ENCODE measurements at regions not wholly inside any gene's neighbourhood (a gene's known extent, or its start where the extent isn't known, plus 50 kb on each side); places are given as distances from the start of the nearest gene placed in this dataset.
"Not testable (repeated sequence)": the region's sequence is repeated elsewhere in the genome, so short reads cannot be mapped to it uniquely, and the experiment has no call there.

DNA sequence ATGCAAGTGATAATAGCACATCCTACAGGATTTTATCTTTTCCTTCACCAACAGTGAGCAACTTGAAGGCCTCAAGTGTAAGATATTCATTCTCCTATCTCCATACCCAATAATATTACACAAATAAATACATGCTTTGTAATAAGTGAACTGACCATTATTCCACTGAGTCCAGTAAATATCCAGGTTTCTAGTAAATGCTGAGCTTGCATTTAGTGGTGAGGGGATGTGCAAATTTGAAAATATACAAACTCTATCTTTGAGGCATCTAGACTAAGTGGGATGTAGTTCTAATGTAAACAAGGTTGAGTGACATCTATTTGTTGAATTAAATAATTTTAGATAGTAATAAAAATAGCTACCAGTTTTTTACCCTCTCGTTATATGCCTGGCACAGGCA, 587.6 kb upstream of the IL12A start:
- no peak for DNase-seq

- not testable (repeated sequence) for DNase-seq
Measured at GRCh38 chr3:159409711-159410110, 578.9 kb upstream of the IL12A start.

GRCh38 chr3:159413319-159413718, 575.3 kb upstream of the IL12A start:
- no peak for DNase-seq

GRCh38 chr3:159416856-159417255, 571.8 kb upstream of the IL12A start:
- DNase-seq: peak in 1 of 3 donors; percentile 4

GRCh38 chr3:159417761-159418160, 570.9 kb upstream of the IL12A start:
- peak in 1 of 3 donors; percentile 13 for DNase-seq

DNA sequence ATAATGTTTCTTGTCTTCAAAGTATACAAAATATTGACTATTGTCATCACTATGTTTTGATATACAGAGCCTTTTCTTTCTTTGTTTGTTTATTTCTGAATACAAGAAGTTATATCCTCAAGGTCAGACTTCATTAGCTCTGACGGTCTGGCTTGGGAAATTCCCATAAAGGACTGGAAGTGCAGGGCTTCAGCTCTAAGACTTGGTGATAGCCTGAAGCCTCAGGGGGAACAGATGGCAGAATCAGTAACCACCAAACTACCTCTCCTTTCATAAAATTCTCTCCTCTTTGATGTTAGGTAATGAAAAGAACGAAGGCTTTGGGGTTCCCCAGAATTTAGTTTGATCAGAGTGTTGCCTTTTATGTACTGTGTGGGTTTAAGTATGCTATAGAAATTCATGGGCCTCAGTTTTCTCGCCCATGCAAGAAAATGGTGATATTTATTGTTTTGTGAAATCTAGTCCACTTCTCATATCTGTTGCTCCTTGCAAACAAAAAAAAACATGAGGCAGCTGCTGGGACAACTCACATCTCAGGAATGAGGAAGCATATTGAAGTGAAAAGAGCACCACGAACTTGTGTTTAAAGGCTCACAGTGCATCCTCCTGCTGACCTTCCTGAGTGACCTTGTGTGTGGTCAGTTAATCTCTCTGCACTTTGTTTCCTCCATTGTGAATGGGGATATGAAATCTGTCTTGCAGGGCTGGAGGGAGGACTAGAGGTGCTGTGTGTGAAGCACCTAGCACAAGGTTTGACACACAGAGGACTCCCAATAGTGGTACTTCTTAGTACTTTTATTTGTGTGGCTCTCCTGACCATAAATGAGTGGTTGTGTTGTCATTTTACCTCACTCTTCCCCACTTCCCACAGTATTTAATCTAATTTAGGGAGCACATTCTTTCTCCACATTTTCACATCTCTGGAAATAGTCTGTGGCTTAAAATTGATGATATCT, 569.8 kb upstream of the IL12A start:
- no peak for DNase-seq

DNA sequence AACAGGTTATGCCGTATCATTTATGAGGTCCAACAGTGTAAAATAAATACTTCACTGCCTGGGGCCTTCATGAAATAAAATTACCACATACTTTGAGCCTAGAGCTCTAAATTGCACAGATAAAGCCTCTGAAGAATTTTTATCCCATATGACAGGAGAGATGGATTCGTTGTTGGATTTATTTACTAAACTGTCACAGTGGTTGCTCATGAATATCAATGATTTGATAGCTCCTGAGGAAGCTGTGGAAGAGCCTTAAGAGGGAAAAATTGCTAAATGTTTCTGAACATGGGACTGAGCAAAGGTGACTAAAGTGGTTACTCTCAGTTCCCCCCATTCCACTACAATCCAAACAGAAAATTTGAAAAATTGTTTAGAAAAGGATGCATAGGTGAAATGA, 558.9 kb upstream of the IL12A start:
- no peak for DNase-seq

GRCh38 chr3:159432682-159433340, 555.8 kb upstream of the IL12A start:
- no peak for DNase-seq

- DNase-seq: no peak
Measured at GRCh38 chr3:159439346-159439745, 549.3 kb upstream of the IL12A start.

DNA sequence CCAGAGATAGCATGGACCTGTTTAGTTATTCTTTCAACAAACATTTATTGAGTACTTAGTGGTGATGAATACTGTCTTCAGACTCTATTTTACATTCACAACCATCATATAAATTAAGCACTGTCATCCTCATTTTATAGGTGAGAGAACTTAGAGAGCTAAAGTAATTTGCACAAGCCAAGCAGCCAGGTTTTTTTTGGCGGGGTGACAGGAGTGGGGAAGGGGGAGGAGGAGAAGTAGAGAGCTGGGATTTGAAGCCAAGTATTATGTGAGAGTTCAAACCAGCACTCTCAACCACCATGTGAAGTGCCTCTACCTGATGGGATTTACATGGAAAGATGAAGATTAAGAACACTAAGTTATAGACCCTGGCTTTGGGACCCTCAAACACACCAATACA, 547.4 kb upstream of the IL12A start:
- no peak for DNase-seq

- DNase-seq: no peak
Measured at GRCh38 chr3:159443266-159443665, 545.4 kb upstream of the IL12A start.

- DNase-seq: no peak
Measured at GRCh38 chr3:159447841-159448240, 540.8 kb upstream of the IL12A start.

DNA sequence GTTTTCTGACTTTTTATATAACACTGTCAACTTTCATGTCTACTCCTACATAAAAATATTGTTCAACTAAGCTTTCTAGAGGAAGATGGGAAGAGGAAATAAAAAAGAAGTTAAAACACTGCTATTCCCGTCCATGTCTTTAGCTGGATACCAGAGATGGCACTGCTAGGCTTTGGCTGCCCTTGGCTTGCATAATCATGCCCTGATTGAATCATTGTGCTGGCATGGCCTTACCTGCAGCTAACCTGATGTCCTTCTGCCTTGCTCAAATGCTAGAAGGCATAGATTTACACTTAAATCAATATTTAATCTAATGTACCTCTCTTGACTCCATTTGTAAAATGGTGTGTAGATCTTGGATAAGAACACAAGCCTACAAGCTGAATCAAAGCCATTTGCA, 539.7 kb upstream of the IL12A start:
- no peak for DNase-seq

GRCh38 chr3:159451067-159451466, 537.6 kb upstream of the IL12A start:
- DNase-seq: no peak

GRCh38 chr3:159451482-159451881, 537.2 kb upstream of the IL12A start:
- no peak for DNase-seq

DNA sequence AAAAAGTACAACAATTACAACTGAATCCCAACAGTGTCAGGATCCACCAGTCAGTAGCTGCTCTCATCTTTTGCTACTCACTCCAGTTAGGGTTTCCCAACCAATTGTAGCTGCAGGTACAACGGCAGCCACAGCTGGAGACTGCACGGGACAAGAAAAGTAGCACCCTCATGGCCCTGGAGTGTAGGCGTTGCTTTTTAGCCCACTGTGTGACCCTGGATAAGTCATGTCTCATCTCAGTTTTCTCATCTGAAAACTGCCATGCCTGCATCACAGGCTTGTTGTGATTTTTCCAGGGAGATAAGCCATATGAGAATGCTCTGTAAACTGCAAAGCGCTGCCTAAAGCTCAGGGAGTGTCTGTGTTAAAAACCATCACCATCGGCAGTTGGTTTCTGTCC, 535.6 kb upstream of the IL12A start:
- DNase-seq: no peak

DNA sequence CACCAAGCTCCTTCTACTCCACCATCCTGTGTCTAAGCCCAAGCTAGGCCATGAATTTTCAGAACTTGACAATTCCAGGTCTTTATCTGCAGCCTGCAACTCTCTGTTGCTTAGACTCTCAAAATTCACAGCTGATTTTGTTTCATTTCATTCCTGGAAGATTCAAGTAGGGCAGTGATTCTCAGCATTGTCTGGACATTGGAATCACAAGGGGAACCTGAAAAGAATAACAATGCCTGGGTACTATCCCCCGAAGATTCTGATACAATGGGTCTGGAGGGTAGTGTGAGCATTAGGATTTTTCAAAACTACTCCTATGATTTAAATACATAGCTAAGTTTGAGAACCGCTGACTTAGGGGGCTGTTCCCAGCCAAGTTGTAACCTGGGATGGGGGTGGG, 534.7 kb upstream of the IL12A start:
- no peak for DNase-seq

GRCh38 chr3:159455741-159456181, 532.9 kb upstream of the IL12A start:
- DNase-seq: no peak

DNA sequence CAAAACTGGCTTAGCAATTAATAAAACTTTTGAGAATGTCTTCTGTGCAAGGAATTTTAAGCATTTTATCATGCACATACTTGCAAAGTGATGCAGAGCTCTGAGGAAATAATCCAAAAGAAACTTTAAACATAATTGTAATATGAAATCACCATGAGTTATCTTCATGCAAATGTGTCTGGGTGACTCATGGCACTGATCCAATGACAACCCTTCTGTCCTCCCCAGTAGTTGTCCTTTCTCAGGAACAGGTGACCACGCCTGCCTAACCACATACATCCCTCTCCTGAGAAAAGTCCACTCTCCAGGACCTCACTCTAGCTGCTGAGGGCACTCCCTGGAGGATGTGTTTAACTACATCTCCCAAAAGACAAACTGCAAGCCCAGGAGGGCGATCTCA, 530.6 kb upstream of the IL12A start:
- no peak for DNase-seq

DNA sequence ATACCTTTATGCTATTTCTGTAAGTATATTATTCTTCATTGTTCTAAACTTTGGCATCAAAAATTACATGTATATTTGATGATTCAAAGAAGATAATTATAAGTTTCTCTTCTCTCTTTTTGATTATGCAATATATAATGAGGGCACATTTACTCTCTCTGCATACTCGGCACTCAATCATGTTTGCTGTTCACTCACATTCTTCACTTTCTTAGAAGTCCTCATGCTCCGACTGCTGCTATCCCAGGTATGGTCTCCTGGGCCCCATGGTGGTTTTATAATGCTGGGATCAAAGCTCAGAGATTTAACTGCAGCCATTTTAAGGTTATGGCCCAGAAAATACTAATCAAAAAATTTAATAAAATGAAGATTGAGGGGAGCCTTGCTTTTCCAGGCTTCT, 529.7 kb upstream of the IL12A start:
- DNase-seq: no peak

- no peak for DNase-seq
Measured at GRCh38 chr3:159472611-159473010, 516.0 kb upstream of the IL12A start.

DNA sequence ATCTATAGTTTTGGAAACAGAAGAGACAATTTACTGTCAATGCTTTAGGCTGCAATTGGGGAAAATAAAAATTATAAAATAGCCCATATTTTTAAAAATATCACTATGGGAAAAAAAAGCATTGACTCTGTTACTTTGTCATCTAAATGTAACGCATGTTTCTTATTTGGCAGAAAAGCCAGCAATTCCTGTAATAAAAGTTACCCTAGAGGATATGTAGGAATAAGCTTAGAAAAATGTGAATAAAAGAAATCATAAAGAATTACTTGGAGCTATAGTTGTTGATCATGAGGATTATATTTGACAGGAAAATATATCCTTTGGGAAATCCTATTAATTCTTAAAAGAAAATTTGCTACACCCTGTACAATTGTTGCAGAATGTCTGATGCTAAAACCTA, 515.4 kb upstream of the IL12A start:
- no peak for DNase-seq

DNA sequence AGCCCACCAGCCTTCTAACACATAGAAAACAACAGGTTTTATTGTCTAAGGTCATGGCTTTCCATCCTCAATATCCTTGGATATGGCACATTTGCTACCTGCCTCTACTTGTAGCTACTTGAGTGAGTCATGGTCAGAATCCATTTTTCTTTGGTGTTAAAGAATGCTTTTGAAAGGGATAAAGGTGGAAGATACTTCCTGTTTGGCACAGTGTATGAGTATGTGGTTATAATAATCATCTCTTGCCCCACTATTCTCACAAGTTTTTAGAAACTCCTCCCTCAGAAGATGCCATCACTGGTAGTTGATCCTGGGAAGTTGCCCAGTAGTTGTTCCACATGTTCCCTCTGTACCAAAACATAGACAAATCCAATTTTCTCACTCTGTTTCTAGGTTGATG, 508.6 kb upstream of the IL12A start:
- DNase-seq: no peak

All from suppressor macrophage treated with lipopolysaccharide for 1 hour (primary cell).